RWPE2 (cell line): ENCODE measurements at regions not wholly inside any gene's neighbourhood (a gene's known extent, or its start where the extent isn't known, plus 50 kb on each side); places are given as distances from the start of the nearest gene placed in this dataset.
"Not testable (repeated sequence)": the region's sequence is repeated elsewhere in the genome, so short reads cannot be mapped to it uniquely, and the experiment has no call there.

Source experiments
- ATAC-seq: fragments of 200-7000 bp; cut with Tn5 transposase; 3 replicates; pipeline ENCODE4 v1.9.1; 2021; ENCODE audit warnings: low read depth
- DNase-seq: peaks from one replicate; pipeline ENCODE4 v3.0.0-alpha.2; 2020; ENCODE audit warnings: low spot score
- H3K27ac ChIP-seq: fragments of 450-650 bp; 2 replicates; pipeline ENCODE4 v1.5.1; 2017; ENCODE audit warnings: mild to moderate bottlenecking; ENCODE audit not compliant: poor library complexity, severe bottlenecking
- H3K27me3 ChIP-seq: fragments of 250-450 bp; sonication (Bioruptor Pico); 2 replicates; pipeline ENCODE4 v1.5.1; 2021; ENCODE audit warnings: mild to moderate bottlenecking, moderate library complexity; ENCODE audit not compliant: insufficient read depth, poor library complexity, severe bottlenecking
- H3K36me3 ChIP-seq: fragments of 250-450 bp; sonication (Bioruptor Pico); 2 replicates; pipeline ENCODE4 v1.5.1; 2020; ENCODE audit warnings: low read depth, mild to moderate bottlenecking, moderate library complexity
- H3K4me1 ChIP-seq: fragments of 250-450 bp; sonication (Bioruptor Pico); 2 replicates; pipeline ENCODE4 v1.5.1; 2021; ENCODE audit warnings: mild to moderate bottlenecking, moderate library complexity; ENCODE audit not compliant: insufficient read depth, poor library complexity, severe bottlenecking
- H3K4me3 ChIP-seq: fragments of 250-450 bp; sonication (Bioruptor Pico); 2 replicates; pipeline ENCODE4 v1.5.1; 2021; ENCODE audit warnings: mild to moderate bottlenecking, moderate library complexity; ENCODE audit not compliant: severe bottlenecking
- H3K9me3 ChIP-seq: fragments of 250-450 bp; sonication (Bioruptor Pico); 2 replicates; pipeline ENCODE4 v1.5.1; 2021; ENCODE audit warnings: mild to moderate bottlenecking, moderate library complexity; ENCODE audit not compliant: severe bottlenecking
- TF ChIP-seq, protein P1 (sequence below): fragments of 450-650 bp; IDR thresholded peaks from one replicate; pipeline ENCODE4 v1.5.1; 2017; ENCODE audit warnings: mild to moderate bottlenecking, moderate library complexity; ENCODE audit not compliant: poor library complexity, severe bottlenecking

- peak; percentile 98 for ATAC-seq
Measured at GRCh38 chr6:74715355-74716085, 490.3 kb downstream of the COL12A1 start.

DNA sequence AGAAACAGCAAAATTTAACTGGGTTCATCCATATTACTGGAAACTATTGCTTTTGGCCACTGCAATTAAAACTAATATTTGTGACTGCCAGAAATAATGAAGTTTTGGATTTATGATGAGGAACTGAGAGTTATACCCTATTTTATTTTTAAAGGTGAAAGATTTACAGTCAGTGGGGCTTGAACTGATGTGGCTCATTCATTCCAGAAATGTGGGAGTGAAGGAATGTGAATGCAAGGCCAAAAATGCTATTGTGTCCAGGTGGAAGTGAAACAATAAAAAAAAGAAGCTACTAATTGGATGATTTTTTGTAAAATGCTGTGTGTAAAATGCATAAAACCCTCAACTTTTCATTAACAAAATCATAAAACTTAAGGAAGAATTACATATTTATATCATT lies 491.9 kb downstream of the COL12A1 start:
- peaks cover 9% of the 10 kb centered on the region for H3K4me1 ChIP-seq
- peaks cover 1% of the 10 kb centered on the region for H3K9me3 ChIP-seq
- TF ChIP-seq, protein P1, sequence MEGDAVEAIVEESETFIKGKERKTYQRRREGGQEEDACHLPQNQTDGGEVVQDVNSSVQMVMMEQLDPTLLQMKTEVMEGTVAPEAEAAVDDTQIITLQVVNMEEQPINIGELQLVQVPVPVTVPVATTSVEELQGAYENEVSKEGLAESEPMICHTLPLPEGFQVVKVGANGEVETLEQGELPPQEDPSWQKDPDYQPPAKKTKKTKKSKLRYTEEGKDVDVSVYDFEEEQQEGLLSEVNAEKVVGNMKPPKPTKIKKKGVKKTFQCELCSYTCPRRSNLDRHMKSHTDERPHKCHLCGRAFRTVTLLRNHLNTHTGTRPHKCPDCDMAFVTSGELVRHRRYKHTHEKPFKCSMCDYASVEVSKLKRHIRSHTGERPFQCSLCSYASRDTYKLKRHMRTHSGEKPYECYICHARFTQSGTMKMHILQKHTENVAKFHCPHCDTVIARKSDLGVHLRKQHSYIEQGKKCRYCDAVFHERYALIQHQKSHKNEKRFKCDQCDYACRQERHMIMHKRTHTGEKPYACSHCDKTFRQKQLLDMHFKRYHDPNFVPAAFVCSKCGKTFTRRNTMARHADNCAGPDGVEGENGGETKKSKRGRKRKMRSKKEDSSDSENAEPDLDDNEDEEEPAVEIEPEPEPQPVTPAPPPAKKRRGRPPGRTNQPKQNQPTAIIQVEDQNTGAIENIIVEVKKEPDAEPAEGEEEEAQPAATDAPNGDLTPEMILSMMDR: no peak
- no peak for ATAC-seq
- H3K4me3 ChIP-seq: no peak overlapping the region
- no peak for DNase-seq
- no peaks in the 10 kb centered on the region for H3K27me3 ChIP-seq
- no peaks in the 10 kb centered on the region for H3K36me3 ChIP-seq
- H3K27ac ChIP-seq: no peak overlapping the region

More at GRCh38 chr6:74715355-74716085, 490.3 kb downstream of the COL12A1 start:
- TF ChIP-seq, protein P1: no peak
- peaks cover 1% of the 10 kb centered on the region for H3K9me3 ChIP-seq
- H3K27ac ChIP-seq: no peak overlapping the region
- no peak for DNase-seq
- H3K27me3 ChIP-seq: no peaks in the 10 kb centered on the region
- no peaks in the 10 kb centered on the region; the same call in 1 of the 2 replicates for H3K36me3 ChIP-seq
- peaks cover 9% of the 10 kb centered on the region for H3K4me1 ChIP-seq
- H3K4me3 ChIP-seq: no peak overlapping the region

- Histone ChIP-seq H3K9me3 (no peaks in the 10 kb centered on the region), H3K27me3 (no peaks in the 10 kb centered on the region), H3K36me3 (no peaks in the 10 kb centered on the region), H3K27ac (no peak overlapping the region), H3K4me1 (no peaks in the 10 kb centered on the region), H3K4me3 (no peak overlapping the region)
- DNase-seq (no peak), ATAC-seq (no peak)
- TF ChIP-seq, protein P1: no peak
Measured at GRCh38 chr6:74705451-74705850, 500.4 kb downstream of the COL12A1 start.

DNA sequence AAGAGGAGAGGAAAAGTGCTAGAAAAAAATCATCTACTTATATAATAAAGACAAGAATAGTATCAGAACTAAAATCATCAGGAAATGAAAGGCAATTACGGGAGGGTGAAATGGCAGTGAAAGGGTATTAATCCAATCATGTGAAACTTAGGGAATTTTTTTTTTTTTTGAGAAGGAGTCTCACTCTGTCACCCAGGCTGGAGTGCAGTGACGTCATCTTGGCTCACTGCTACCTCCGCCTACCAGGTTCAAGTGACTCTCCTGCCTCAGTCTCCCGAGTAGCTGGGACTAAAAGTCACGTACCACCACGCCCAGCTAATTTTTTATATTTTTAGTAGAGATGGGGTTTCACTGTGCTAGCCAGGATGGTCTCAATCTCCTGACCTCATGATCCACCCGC lies 501.3 kb downstream of the COL12A1 start:
- not testable (repeated sequence) for ATAC-seq, H3K27me3 ChIP-seq, H3K36me3 ChIP-seq, DNase-seq, H3K27ac ChIP-seq, H3K4me3 ChIP-seq, H3K9me3 ChIP-seq, H3K4me1 ChIP-seq

GRCh38 chr6:74690365-74690764 lies 515.5 kb downstream of the COL12A1 start:
- TF ChIP-seq, protein P1: no peak
- no peak overlapping the region for H3K4me3 ChIP-seq
- H3K36me3 ChIP-seq: no peaks in the 10 kb centered on the region
- H3K4me1 ChIP-seq: no peaks in the 10 kb centered on the region
- DNase-seq: no peak
- no peak overlapping the region for H3K27ac ChIP-seq
- H3K9me3 ChIP-seq: no peaks in the 10 kb centered on the region
- no peak for ATAC-seq
- no peaks in the 10 kb centered on the region for H3K27me3 ChIP-seq
